GM23338 (cell line): ENCODE measurements at regions not wholly inside any gene's neighbourhood (a gene's known extent, or its start where the extent isn't known, plus 50 kb on each side); places are given as distances from the start of the nearest gene placed in this dataset.

Experiments
- CREB1 ChIP-seq: fragments of 250-450 bp; sonication (Bioruptor Pico); IDR thresholded peaks from 2 replicates; pipeline ENCODE4 v1.5.0; 2020; ENCODE audit warnings: low read depth, mild to moderate bottlenecking, moderate library complexity
- EZH2 ChIP-seq: fragments of 200-600 bp; sonication (generic); IDR thresholded peaks from one replicate; pipeline ENCODE4 v1.8.0; 2017; ENCODE audit warnings: antibody characterized with exemption, mild to moderate bottlenecking, low read depth; ENCODE audit not compliant: unreplicated experiment
- EZH2phosphoT487 ChIP-seq: fragments of 200-600 bp; sonication (generic); IDR thresholded peaks from one replicate; pipeline ENCODE4 v1.8.1; 2018; ENCODE audit warnings: antibody characterized with exemption; ENCODE audit not compliant: unreplicated experiment
- JUNB ChIP-seq: IDR thresholded peaks from one replicate; pipeline ENCODE4 v1.6.1; 2016; ENCODE audit warnings: antibody characterized with exemption; ENCODE audit not compliant: unreplicated experiment
- POLR2AphosphoS5 ChIP-seq: IDR thresholded peaks from 2 replicates; pipeline ENCODE4 v1.6.1; 2016; ENCODE audit warnings: antibody characterized with exemption, low read depth
- STAT1 ChIP-seq: IDR thresholded peaks from one replicate; pipeline ENCODE4 v1.6.1; 2016; ENCODE audit warnings: antibody characterized with exemption; ENCODE audit not compliant: unreplicated experiment
- ZNF114 ChIP-seq: fragments of 250-450 bp; sonication (Bioruptor Pico); IDR thresholded peaks from 2 replicates; pipeline ENCODE4 v1.5.0; 2020; ENCODE audit warnings: mild to moderate bottlenecking, moderate library complexity
- ZNF331 ChIP-seq: fragments of 250-450 bp; sonication (Bioruptor Pico); IDR thresholded peaks from 2 replicates; pipeline ENCODE4 v1.5.0; 2020; ENCODE audit warnings: low read depth, mild to moderate bottlenecking, moderate library complexity
- TF ChIP-seq, protein P1 (sequence below), 2 experiments: fragments of 200-600 bp in 1 of 2; sonication (generic) in 1 of 2; conservative IDR thresholded peaks; 2 replicates each; pipeline versions ENCODE4 v1.5.1 to v1.6.1; 2016 to 2017; ENCODE audit warnings: antibody characterized with exemption in 2 of 2, low read depth in 2 of 2, mild to moderate bottlenecking in 2 of 2, moderate library complexity in 1 of 2
- TF ChIP-seq, protein P2 (sequence below): IDR thresholded peaks from one replicate; pipeline ENCODE4 v1.6.1; 2018; ENCODE audit warnings: antibody characterized with exemption; ENCODE audit not compliant: unreplicated experiment
- TF ChIP-seq, protein P3 (sequence below): IDR thresholded peaks from 2 replicates; pipeline ENCODE4 v1.6.1; 2016; ENCODE audit warnings: antibody characterized with exemption
- TF ChIP-seq, protein P4 (sequence below): fragments of 250-450 bp; sonication (Bioruptor Pico); IDR thresholded peaks from 2 replicates; pipeline ENCODE4 v1.5.0; 2020; ENCODE audit warnings: mild to moderate bottlenecking, moderate library complexity

DNA sequence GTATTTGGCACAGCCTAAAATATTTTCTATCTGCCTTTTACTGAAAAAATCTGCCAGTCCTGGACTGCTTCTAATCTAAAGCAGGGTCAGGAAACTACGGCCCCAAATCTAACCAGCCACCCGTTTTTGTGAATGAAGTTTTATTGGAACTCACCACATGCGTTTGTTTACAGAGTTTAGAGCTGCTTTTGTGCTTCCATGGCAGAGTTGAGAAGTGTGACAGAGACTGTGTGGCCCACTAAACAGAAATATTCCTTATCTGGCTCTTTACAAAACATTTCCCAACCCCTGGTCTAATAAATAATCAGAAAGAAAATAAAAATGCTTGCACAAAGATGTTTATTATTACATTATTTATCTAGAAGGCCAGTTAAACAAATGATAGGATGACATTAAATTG, 110.2 kb downstream of the COPRS start:
- TF ChIP-seq, protein P1, sequence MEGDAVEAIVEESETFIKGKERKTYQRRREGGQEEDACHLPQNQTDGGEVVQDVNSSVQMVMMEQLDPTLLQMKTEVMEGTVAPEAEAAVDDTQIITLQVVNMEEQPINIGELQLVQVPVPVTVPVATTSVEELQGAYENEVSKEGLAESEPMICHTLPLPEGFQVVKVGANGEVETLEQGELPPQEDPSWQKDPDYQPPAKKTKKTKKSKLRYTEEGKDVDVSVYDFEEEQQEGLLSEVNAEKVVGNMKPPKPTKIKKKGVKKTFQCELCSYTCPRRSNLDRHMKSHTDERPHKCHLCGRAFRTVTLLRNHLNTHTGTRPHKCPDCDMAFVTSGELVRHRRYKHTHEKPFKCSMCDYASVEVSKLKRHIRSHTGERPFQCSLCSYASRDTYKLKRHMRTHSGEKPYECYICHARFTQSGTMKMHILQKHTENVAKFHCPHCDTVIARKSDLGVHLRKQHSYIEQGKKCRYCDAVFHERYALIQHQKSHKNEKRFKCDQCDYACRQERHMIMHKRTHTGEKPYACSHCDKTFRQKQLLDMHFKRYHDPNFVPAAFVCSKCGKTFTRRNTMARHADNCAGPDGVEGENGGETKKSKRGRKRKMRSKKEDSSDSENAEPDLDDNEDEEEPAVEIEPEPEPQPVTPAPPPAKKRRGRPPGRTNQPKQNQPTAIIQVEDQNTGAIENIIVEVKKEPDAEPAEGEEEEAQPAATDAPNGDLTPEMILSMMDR (conservative IDR thresholded peaks at IDR 0.05; ENCODE audit: low read depth in 2 of 2), result no peak
- TF ChIP-seq POLR2AphosphoS5, result no peak
- no peak for TF ChIP-seq EZH2
- no peak for TF ChIP-seq EZH2phosphoT487
- no peak for TF ChIP-seq ZNF331
- TF ChIP-seq, protein P2, sequence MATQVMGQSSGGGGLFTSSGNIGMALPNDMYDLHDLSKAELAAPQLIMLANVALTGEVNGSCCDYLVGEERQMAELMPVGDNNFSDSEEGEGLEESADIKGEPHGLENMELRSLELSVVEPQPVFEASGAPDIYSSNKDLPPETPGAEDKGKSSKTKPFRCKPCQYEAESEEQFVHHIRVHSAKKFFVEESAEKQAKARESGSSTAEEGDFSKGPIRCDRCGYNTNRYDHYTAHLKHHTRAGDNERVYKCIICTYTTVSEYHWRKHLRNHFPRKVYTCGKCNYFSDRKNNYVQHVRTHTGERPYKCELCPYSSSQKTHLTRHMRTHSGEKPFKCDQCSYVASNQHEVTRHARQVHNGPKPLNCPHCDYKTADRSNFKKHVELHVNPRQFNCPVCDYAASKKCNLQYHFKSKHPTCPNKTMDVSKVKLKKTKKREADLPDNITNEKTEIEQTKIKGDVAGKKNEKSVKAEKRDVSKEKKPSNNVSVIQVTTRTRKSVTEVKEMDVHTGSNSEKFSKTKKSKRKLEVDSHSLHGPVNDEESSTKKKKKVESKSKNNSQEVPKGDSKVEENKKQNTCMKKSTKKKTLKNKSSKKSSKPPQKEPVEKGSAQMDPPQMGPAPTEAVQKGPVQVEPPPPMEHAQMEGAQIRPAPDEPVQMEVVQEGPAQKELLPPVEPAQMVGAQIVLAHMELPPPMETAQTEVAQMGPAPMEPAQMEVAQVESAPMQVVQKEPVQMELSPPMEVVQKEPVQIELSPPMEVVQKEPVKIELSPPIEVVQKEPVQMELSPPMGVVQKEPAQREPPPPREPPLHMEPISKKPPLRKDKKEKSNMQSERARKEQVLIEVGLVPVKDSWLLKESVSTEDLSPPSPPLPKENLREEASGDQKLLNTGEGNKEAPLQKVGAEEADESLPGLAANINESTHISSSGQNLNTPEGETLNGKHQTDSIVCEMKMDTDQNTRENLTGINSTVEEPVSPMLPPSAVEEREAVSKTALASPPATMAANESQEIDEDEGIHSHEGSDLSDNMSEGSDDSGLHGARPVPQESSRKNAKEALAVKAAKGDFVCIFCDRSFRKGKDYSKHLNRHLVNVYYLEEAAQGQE, result no peak
- TF ChIP-seq, protein P3, sequence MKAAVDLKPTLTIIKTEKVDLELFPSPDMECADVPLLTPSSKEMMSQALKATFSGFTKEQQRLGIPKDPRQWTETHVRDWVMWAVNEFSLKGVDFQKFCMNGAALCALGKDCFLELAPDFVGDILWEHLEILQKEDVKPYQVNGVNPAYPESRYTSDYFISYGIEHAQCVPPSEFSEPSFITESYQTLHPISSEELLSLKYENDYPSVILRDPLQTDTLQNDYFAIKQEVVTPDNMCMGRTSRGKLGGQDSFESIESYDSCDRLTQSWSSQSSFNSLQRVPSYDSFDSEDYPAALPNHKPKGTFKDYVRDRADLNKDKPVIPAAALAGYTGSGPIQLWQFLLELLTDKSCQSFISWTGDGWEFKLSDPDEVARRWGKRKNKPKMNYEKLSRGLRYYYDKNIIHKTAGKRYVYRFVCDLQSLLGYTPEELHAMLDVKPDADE, result no peak
- no peak for TF ChIP-seq CREB1 (CRISPR knock-in tag)
- TF ChIP-seq JUNB, result no peak
- no peak for TF ChIP-seq STAT1
- TF ChIP-seq ZNF114, result no peak
- TF ChIP-seq, protein P4, sequence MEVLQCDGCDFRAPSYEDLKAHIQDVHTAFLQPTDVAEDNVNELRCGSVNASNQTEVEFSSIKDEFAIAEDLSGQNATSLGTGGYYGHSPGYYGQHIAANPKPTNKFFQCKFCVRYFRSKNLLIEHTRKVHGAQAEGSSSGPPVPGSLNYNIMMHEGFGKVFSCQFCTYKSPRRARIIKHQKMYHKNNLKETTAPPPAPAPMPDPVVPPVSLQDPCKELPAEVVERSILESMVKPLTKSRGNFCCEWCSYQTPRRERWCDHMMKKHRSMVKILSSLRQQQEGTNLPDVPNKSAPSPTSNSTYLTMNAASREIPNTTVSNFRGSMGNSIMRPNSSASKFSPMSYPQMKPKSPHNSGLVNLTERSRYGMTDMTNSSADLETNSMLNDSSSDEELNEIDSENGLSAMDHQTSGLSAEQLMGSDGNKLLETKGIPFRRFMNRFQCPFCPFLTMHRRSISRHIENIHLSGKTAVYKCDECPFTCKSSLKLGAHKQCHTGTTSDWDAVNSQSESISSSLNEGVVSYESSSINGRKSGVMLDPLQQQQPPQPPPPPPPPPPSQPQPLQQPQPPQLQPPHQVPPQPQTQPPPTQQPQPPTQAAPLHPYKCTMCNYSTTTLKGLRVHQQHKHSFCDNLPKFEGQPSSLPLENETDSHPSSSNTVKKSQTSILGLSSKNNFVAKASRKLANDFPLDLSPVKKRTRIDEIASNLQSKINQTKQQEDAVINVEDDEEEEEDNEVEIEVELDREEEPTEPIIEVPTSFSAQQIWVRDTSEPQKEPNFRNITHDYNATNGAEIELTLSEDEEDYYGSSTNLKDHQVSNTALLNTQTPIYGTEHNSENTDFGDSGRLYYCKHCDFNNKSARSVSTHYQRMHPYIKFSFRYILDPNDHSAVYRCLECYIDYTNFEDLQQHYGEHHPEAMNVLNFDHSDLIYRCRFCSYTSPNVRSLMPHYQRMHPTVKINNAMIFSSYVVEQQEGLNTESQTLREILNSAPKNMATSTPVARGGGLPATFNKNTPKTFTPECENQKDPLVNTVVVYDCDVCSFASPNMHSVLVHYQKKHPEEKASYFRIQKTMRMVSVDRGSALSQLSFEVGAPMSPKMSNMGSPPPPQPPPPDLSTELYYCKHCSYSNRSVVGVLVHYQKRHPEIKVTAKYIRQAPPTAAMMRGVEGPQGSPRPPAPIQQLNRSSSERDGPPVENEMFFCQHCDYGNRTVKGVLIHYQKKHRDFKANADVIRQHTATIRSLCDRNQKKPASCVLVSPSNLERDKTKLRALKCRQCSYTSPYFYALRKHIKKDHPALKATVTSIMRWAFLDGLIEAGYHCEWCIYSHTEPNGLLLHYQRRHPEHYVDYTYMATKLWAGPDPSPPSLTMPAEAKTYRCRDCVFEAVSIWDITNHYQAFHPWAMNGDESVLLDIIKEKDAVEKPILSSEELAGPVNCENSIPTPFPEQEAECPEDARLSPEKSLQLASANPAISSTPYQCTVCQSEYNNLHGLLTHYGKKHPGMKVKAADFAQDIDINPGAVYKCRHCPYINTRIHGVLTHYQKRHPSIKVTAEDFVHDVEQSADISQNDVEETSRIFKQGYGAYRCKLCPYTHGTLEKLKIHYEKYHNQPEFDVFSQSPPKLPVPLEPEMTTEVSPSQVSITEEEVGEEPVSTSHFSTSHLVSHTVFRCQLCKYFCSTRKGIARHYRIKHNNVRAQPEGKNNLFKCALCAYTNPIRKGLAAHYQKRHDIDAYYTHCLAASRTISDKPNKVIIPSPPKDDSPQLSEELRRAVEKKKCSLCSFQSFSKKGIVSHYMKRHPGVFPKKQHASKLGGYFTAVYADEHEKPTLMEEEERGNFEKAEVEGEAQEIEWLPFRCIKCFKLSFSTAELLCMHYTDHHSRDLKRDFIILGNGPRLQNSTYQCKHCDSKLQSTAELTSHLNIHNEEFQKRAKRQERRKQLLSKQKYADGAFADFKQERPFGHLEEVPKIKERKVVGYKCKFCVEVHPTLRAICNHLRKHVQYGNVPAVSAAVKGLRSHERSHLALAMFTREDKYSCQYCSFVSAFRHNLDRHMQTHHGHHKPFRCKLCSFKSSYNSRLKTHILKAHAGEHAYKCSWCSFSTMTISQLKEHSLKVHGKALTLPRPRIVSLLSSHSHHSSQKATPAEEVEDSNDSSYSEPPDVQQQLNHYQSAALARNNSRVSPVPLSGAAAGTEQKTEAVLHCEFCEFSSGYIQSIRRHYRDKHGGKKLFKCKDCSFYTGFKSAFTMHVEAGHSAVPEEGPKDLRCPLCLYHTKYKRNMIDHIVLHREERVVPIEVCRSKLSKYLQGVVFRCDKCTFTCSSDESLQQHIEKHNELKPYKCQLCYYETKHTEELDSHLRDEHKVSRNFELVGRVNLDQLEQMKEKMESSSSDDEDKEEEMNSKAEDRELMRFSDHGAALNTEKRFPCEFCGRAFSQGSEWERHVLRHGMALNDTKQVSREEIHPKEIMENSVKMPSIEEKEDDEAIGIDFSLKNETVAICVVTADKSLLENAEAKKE, result no peak
